ENCODE measurements at regions not wholly inside any gene's neighbourhood (a gene's known extent, or its start where the extent isn't known, plus 50 kb on each side); places are given as distances from the start of the nearest gene placed in this dataset.

GRCh38 chr6:134657751-134658527 is 292.0 kb downstream of the ALDH8A1 start:
- Histone ChIP-seq H2BK5ac (ENCODE audit: low read depth, low read length) (no peak overlapping the region), H3K4me1 (replicated peaks in 1 of 4; ENCODE audit: control insufficient read depth in 3 of 4, insufficient read depth in 4 of 4, low read length in 3 of 4) (no peaks in the 10 kb centered on the region), H3K36me3 (ENCODE audit: control insufficient read depth in 2 of 4, insufficient read depth in 4 of 4, low read length in 3 of 4) (no peaks in the 10 kb centered on the region), H4K8ac (ENCODE audit: extremely low read depth, insufficient read depth, low read length) (no peak overlapping the region), H3K18ac (ENCODE audit: extremely low read depth, low read length) (no peak overlapping the region), H3K23ac (ENCODE audit: insufficient read length) (no peak overlapping the region), H3K9ac (replicated peaks in 1 of 4; ENCODE audit: extremely low read depth in 1 of 4, low read depth in 3 of 4, low read length in 3 of 4) (no peak overlapping the region), H3K9me3 (ENCODE audit: insufficient read depth in 2 of 2, low read depth in 1 of 2, low read length in 1 of 2) (no peaks in the 10 kb centered on the region), H3K4ac (replicated peaks; ENCODE audit: insufficient read length, low read depth, low read length) (no peak overlapping the region), H2BK15ac (ENCODE audit: low read length) (no peak overlapping the region), H3K27me3 (replicated peaks in 1 of 4; ENCODE audit: control insufficient read depth in 3 of 4, extremely low read depth in 1 of 4, insufficient read depth in 3 of 4, low read length in 3 of 4) (no peaks in the 10 kb centered on the region), H4K5ac (ENCODE audit: insufficient read length, low read depth, low read length) (no peak overlapping the region), H3K14ac (ENCODE audit: insufficient read length) (no peak overlapping the region), H4K91ac (replicated peaks; ENCODE audit: insufficient read length, low read length) (no peak overlapping the region), H3K4me3 (ENCODE audit: extremely low read depth in 1 of 4, insufficient read depth in 2 of 4, low read depth in 3 of 4, low read length in 4 of 4) (no peak overlapping the region), H2BK120ac (replicated peaks; ENCODE audit: low read depth, low read length) (no peak overlapping the region), H4K20me1 (replicated peaks in 1 of 2; ENCODE audit: control insufficient read depth in 1 of 2, insufficient read depth in 2 of 2, low read length in 2 of 2) (no peaks in the 10 kb centered on the region), H3K56ac (replicated peaks; ENCODE audit: insufficient read length, low read depth, low read length) (no peak overlapping the region), H3K79me2 (ENCODE audit: control insufficient read depth in 1 of 2, insufficient read depth in 2 of 2, low read length in 2 of 2) (no peaks in the 10 kb centered on the region), H2AK5ac (ENCODE audit: low read depth, low read length) (no peak overlapping the region), H3K23me2 (ENCODE audit: low read depth, low read length) (no peaks in the 10 kb centered on the region), H3K27ac (ENCODE audit: low read depth, low read length) (no peak overlapping the region), H3K4me2 (ENCODE audit: insufficient read depth in 1 of 2, low read depth in 2 of 2, low read length in 2 of 2) (no peak overlapping the region), H2BK12ac (ENCODE audit: low read depth, low read length) (no peak overlapping the region), H3K79me1 (ENCODE audit: low read depth, low read length) (no peaks in the 10 kb centered on the region), H2BK20ac (ENCODE audit: low read length) (no peak overlapping the region), H2AFZ (ENCODE audit: low read length) (no peak overlapping the region)
- FAIRE-seq (no peak), DNase-seq (ENCODE audit: low read depth in 1 of 2, low spot score in 2 of 2) (no peak)
- CTCF ChIA-PET (ENCODE audit: partially characterized antibody) = interaction anchor here (0.7 to 5.0 kb wide), 6 partner anchors 17 to 484 kb away, joined by 3 to 23 read pairs (median 4); no protein-coding TSS in a partner anchor
- POLR2A ChIA-PET (ENCODE audit: partially characterized antibody) = no interaction called here
- WGBS, 2 experiments (ENCODE audit: extremely low coverage in 1 of 2, insufficient coverage in 1 of 2, insufficient read length in 1 of 2, insufficient replicate concordance in 2 of 2, low coverage in 1 of 2, low lambda C conversion rate in 2 of 2, missing lambda C conversion rate in 1 of 2) = 82% methylated on average over 3 of the region's 3 CpGs; no CpG with 5 or more reads in 1 of the 2 experiments
- TF ChIP-seq RAD21 (IDR thresholded peaks at IDR 0.05 in 1 of 2, conservative IDR thresholded peaks at IDR 0.05 in 1 of 2; ENCODE audit: low read depth in 2 of 2, low read length in 2 of 2) (no peak), NRF1 (IDR thresholded peaks at IDR 0.05; ENCODE audit: low read depth, low read length) (no peak), SIN3A (conservative IDR thresholded peaks at IDR 0.05 in 1 of 2, IDR thresholded peaks at IDR 0.05 in 1 of 2; ENCODE audit: low read depth in 1 of 2, low read length in 2 of 2) (no peak), EZH2 (IDR thresholded peaks at IDR 0.05; ENCODE audit: low read depth, low read length, severe bottlenecking) (no peak), SAP30 (IDR thresholded peaks at IDR 0.05; ENCODE audit: insufficient read depth, insufficient replicate concordance, low read length) (no peak), YY1 (IDR thresholded peaks at IDR 0.05; ENCODE audit: low read depth, low read length) (no peak), SUZ12 (IDR thresholded peaks at IDR 0.05; ENCODE audit: low read length) (no peak), USF2 (IDR thresholded peaks at IDR 0.05; ENCODE audit: low read length) (no peak), BRCA1 (IDR thresholded peaks at IDR 0.05; ENCODE audit: low read depth, low read length) (no peak), MAX (IDR thresholded peaks at IDR 0.05) (no peak), GABPA (IDR thresholded peaks at IDR 0.05; ENCODE audit: borderline replicate concordance, insufficient read depth, low read length) (no peak)
